KMS-11 (cell line): ENCODE measurements at regions not wholly inside any gene's neighbourhood (a gene's known extent, or its start where the extent isn't known, plus 50 kb on each side); places are given as distances from the start of the nearest gene placed in this dataset.

Experiments
- H2AFZ ChIP-seq: fragments of 200-600 bp; sonication (generic); 2 replicates; pipeline ENCODE4 v1.6.1; 2016; ENCODE audit warnings: antibody characterized with exemption, mixed run types, low read depth
- H3K27ac ChIP-seq: fragments of 200-600 bp; sonication (generic); 2 replicates; pipeline ENCODE4 v1.6.1; 2016; ENCODE audit warnings: mild to moderate bottlenecking, mixed run types
- H3K27me3 ChIP-seq: fragments of 200-600 bp; sonication (generic); 2 replicates; pipeline ENCODE4 v1.6.1; 2017; ENCODE audit warnings: mild to moderate bottlenecking, low read depth, mixed run types, moderate library complexity; ENCODE audit not compliant: insufficient read depth
- H3K36me3 ChIP-seq: fragments of 200-600 bp; sonication (generic); 2 replicates; pipeline ENCODE4 v1.6.1; 2017; ENCODE audit warnings: mild to moderate bottlenecking, mixed run types; ENCODE audit not compliant: insufficient read depth
- H3K4me1 ChIP-seq: fragments of 200-600 bp; sonication (generic); 2 replicates; pipeline ENCODE4 v1.6.1; 2016; ENCODE audit warnings: mild to moderate bottlenecking, low read depth, mixed run types; ENCODE audit not compliant: poor library complexity, severe bottlenecking
- H3K4me2 ChIP-seq: fragments of 200-600 bp; sonication (generic); 2 replicates; pipeline ENCODE4 v1.7.0; 2016; ENCODE audit warnings: mild to moderate bottlenecking, mixed run types
- H3K4me3 ChIP-seq: fragments of 200-600 bp; sonication (generic); IDR thresholded peaks from 2 replicates; pipeline ENCODE4 v1.6.1; 2017; ENCODE audit warnings: low read depth, low read length, mixed read lengths; ENCODE audit not compliant: insufficient read depth
- H3K79me2 ChIP-seq: fragments of 200-600 bp; sonication (generic); 2 replicates; pipeline ENCODE4 v1.6.1; 2016; ENCODE audit warnings: low read depth, mixed run types; ENCODE audit not compliant: insufficient read depth
- H3K9ac ChIP-seq: fragments of 200-600 bp; sonication (generic); 2 replicates; pipeline ENCODE4 v1.6.1; 2016; ENCODE audit warnings: mild to moderate bottlenecking, mixed run types
- H4K20me1 ChIP-seq: fragments of 200-600 bp; sonication (generic); 2 replicates; pipeline ENCODE4 v1.6.1; 2016; ENCODE audit warnings: mild to moderate bottlenecking, mixed run types; ENCODE audit not compliant: insufficient read depth
- TF ChIP-seq, protein P1 (sequence below): fragments of 200-600 bp; sonication (generic); conservative IDR thresholded peaks from 2 replicates; pipeline ENCODE4 v1.6.1; 2017; ENCODE audit warnings: low read depth, mild to moderate bottlenecking, antibody characterized with exemption, low read length, moderate library complexity, mixed read lengths

DNA sequence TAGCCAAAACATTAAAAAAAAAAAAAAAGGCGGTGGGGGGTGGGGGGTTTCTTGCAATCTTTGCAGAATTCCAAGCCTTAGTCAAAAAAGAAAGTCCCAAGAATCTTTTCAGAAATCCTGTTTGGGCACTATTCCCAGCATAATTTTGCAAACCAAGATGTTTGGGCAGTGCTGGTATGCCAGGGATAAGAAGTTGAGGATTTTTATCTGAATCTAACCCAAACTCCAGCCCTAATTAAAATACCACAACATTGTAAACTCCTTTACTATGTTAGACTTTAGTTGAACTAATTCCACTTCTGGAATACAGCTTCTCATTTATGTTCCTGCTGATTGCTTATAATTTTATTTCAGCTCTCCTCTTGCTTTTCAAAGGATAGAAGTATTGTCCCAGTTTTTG lies 504.1 kb upstream of the ADGRL2 start:
- H3K79me2 ChIP-seq = no peaks in the 10 kb centered on the region

DNA sequence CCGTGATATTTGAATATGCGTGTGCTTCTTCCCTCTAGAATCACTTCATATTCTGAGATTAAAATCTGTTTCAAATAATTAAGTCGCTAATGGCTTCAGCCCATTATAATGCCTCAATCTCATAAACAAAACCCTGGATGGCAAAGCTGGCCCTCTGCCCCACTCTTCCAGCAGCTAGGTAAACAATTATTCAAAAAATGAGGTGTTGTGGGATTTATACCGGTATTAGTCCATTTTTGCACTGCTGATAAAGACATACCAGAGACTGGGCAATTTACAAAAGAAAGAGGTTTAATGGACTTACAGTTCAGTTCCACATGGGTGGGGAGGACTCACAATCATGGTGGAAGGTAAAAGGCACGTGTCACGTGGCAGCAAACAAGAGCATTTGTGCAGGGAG lies 510.4 kb upstream of the ADGRL2 start:
- Histone ChIP-seq H3K9ac (no peak overlapping the region), H4K20me1 (no peaks in the 10 kb centered on the region), H3K4me3 (no peak overlapping the region), H2AFZ (no peak overlapping the region), H3K27me3 (no peaks in the 10 kb centered on the region), H3K36me3 (no peaks in the 10 kb centered on the region), H3K27ac (no peak overlapping the region), H3K4me2 (no peak overlapping the region), H3K4me1 (no peaks in the 10 kb centered on the region), H3K79me2 (no peaks in the 10 kb centered on the region)
- TF ChIP-seq, protein P1, sequence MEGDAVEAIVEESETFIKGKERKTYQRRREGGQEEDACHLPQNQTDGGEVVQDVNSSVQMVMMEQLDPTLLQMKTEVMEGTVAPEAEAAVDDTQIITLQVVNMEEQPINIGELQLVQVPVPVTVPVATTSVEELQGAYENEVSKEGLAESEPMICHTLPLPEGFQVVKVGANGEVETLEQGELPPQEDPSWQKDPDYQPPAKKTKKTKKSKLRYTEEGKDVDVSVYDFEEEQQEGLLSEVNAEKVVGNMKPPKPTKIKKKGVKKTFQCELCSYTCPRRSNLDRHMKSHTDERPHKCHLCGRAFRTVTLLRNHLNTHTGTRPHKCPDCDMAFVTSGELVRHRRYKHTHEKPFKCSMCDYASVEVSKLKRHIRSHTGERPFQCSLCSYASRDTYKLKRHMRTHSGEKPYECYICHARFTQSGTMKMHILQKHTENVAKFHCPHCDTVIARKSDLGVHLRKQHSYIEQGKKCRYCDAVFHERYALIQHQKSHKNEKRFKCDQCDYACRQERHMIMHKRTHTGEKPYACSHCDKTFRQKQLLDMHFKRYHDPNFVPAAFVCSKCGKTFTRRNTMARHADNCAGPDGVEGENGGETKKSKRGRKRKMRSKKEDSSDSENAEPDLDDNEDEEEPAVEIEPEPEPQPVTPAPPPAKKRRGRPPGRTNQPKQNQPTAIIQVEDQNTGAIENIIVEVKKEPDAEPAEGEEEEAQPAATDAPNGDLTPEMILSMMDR = no peak

More for the DNA sequence above, 504.1 kb upstream of the ADGRL2 start:
- Histone ChIP-seq H3K4me2 (no peak overlapping the region), H3K4me3 (no peak overlapping the region), H3K4me1 (no peaks in the 10 kb centered on the region), H3K36me3 (no peaks in the 10 kb centered on the region), H3K9ac (no peak overlapping the region), H4K20me1 (no peaks in the 10 kb centered on the region), H3K27ac (no peak overlapping the region), H3K27me3 (no peaks in the 10 kb centered on the region), H2AFZ (no peak overlapping the region)
- TF ChIP-seq, protein P1 = no peak

DNA sequence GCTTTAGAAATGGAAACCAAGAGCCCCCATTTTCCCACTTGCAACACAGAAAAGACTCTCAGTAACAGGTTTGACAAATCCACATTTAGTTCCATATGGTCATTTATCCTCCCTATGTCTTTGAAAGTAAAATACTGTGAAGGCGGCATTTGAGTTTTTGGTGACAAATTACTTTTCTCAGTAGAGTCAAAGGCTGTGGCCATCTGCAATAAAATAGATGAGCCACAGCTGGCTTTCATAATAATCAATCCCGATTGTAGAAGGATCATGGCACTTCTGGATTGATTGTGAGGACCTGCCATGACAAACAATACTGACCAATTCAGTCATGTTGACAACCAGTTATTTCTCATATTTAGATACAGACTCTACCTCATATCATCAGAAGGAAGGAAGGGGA lies 512.0 kb upstream of the ADGRL2 start:
- no peak overlapping the region for H2AFZ ChIP-seq
- H4K20me1 ChIP-seq = no peaks in the 10 kb centered on the region
- TF ChIP-seq, protein P1 = no peak
- no peaks in the 10 kb centered on the region for H3K36me3 ChIP-seq
- no peak overlapping the region for H3K4me3 ChIP-seq
- no peak overlapping the region for H3K4me2 ChIP-seq
- H3K9ac ChIP-seq = no peak overlapping the region
- H3K27ac ChIP-seq = no peak overlapping the region
- no peaks in the 10 kb centered on the region for H3K79me2 ChIP-seq
- H3K27me3 ChIP-seq = no peaks in the 10 kb centered on the region
- no peaks in the 10 kb centered on the region for H3K4me1 ChIP-seq

DNA sequence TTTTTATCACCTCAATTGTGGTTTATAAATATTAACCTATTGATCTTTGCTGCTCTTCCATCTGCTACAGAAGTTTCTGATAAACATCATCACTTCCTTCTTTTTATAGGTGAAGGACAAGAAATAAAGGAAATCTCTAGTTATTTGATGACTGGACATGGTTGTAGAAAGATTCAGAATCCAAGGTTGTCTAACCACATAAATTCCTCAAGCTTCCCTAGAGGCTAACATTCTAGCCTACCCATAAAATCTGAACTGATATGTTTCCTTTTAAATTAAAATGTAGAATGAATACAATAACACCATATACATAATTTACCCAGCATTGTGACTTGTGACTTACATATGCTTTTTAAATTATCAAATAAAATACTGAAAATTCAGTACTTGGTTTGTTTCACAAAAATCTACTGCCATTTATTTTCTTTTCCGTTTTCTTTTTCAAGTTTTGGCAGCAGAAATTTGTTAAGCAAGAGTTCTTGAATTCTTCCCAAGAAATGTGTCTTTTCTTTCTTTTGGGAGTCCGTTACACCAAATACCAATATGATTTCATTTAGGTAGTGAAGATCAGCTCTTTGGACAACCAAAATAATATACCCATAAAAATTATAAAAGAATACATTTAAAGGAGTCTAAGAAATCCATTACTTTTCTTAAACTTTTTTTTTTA lies 513.2 kb upstream of the ADGRL2 start:
- Histone ChIP-seq H2AFZ (no peak overlapping the region), H4K20me1 (no peaks in the 10 kb centered on the region), H3K9ac (no peak overlapping the region), H3K27me3 (no peaks in the 10 kb centered on the region), H3K79me2 (no peaks in the 10 kb centered on the region), H3K4me2 (no peak overlapping the region), H3K36me3 (no peaks in the 10 kb centered on the region), H3K4me1 (no peaks in the 10 kb centered on the region), H3K4me3 (no peak overlapping the region), H3K27ac (no peak overlapping the region)
- TF ChIP-seq, protein P1 = no peak
